ENCODE measurements at regions not wholly inside any gene's neighbourhood (a gene's known extent, or its start where the extent isn't known, plus 50 kb on each side); places are given as distances from the start of the nearest gene placed in this dataset.

- TF ChIP-seq CTCF (IDR thresholded peaks at IDR 0.05) (no peak), POLR2AphosphoS5 (IDR thresholded peaks at IDR 0.05) (no peak), POLR2A (IDR thresholded peaks at IDR 0.05; ENCODE audit: low read depth) (no peak), EP300 (IDR thresholded peaks at IDR 0.05) (no peak)
These were observed 510.8 kb downstream of the PTPRC start for GRCh38 chr1:199149591-199149990.
